K562 (cell line): ENCODE measurements at regions not wholly inside any gene's neighbourhood (a gene's known extent, or its start where the extent isn't known, plus 50 kb on each side); places are given as distances from the start of the nearest gene placed in this dataset.

Experiments used
- ATAC-seq: fragments of 200-7000 bp; cut with Tn5 transposase; 3 replicates; pipeline ENCODE4 v1.9.1; 2020; ENCODE audit warnings: moderate library complexity
- BruUV-seq: library from RNA; stranded (reverse); fragments of 400-500 nt; replicated peaks from 2 replicates; lab custom pipeline; 2021; lab: Mats Ljungman, UMichigan
- CTCF ChIA-PET: fragments of 300-600 bp; formaldehyde crosslinking; extraction: SDS; loops from one replicate; lab custom pipeline; 2021; ENCODE audit warnings: low intra/inter-chr PET ratio; lab: Yijun Ruan, JAX
- POLR2A ChIA-PET: fragments of 300-600, 350-650 bp; sonication (Branson Sonifier 250); formaldehyde crosslinking; extraction: SDS; loops from one replicate; lab custom pipeline; 2021; ENCODE audit warnings: antibody characterized with exemption, inconsistent platforms; lab: Yijun Ruan, JAX
- DNase-seq, 4 experiments: peaks; one replicate each; pipeline versions ENCODE4 v3.0.0 to v3.0.0-alpha.2; 2011 to 2018; ENCODE audit warnings: low spot score in 3 of 4, mixed read lengths in 3 of 4; ENCODE audit errors: extremely low read depth in 1 of 4
- FAIRE-seq: peaks from 2 replicates; lab custom pipeline; 2011; peaks lifted over from hg19 to GRCh38; lab: Jason Lieb, UNC
- H2AFZ ChIP-seq: 2 replicates; pipeline ENCODE4 v1.6.0; 2011; ENCODE audit warnings: low read depth, low read length, control low read depth, inconsistent platforms
- H3K27ac ChIP-seq: fragments of 200-600 bp; 3 replicates; pipeline ENCODE4 v1.8.0; 2011; ENCODE audit warnings: low read depth, mild to moderate bottlenecking, control low read depth, inconsistent platforms, low read length, moderate library complexity, mixed read lengths; ENCODE audit errors: extremely low read depth
- H3K27me3 ChIP-seq, 2 experiments: fragments of 300-600 bp in 1 of 2; 2 replicates in 1 of 2; 3 replicates in 1 of 2; pipeline versions ENCODE4 v1.6.0 to v1.8.0; 2011; ENCODE audit warnings: inconsistent platforms in 2 of 2, low read length in 2 of 2, mild to moderate bottlenecking in 1 of 2, mixed read lengths in 1 of 2, moderate library complexity in 1 of 2; ENCODE audit not compliant: control insufficient read depth in 2 of 2, insufficient read depth in 2 of 2
- H3K36me3 ChIP-seq: fragments of 300-600 bp; 3 replicates; pipeline ENCODE4 v1.8.0; 2011; ENCODE audit warnings: mild to moderate bottlenecking, low read length, inconsistent platforms; ENCODE audit not compliant: control insufficient read depth, insufficient read depth
- H3K4me1 ChIP-seq, 2 experiments: fragments of 200-600 bp in 1 of 2; replicated peaks in 1 of 2; 2 replicates in 1 of 2; 3 replicates in 1 of 2; pipeline versions ENCODE4 v1.5.1 to v1.8.0; 2011; ENCODE audit warnings: inconsistent platforms in 2 of 2, low read length in 2 of 2, mild to moderate bottlenecking in 1 of 2, mixed read lengths in 1 of 2, moderate library complexity in 1 of 2; ENCODE audit not compliant: control insufficient read depth in 2 of 2, insufficient read depth in 2 of 2
- H3K4me2 ChIP-seq: 2 replicates; pipeline ENCODE4 v1.6.1; 2011; ENCODE audit warnings: low read length, control low read depth, inconsistent platforms, mixed read lengths; ENCODE audit not compliant: insufficient read depth
- H3K4me3 ChIP-seq: fragments of 200-600 bp; sonication (generic), shearing (Covaris generic); 2 replicates; pipeline ENCODE4 v1.5.1; 2016; ENCODE audit warnings: control low read depth, inconsistent platforms
- H3K79me2 ChIP-seq: fragments of 200-600 bp; 3 replicates; pipeline ENCODE4 v1.8.0; 2011; ENCODE audit warnings: low read length, inconsistent platforms; ENCODE audit not compliant: control insufficient read depth, insufficient read depth
- H3K9ac ChIP-seq, 2 experiments: 2 replicates each; pipeline versions ENCODE4 v1.6.0 to v1.6.1; 2011; ENCODE audit warnings: low read depth in 2 of 2, low read length in 2 of 2, control low read depth in 1 of 2, inconsistent platforms in 1 of 2, mild to moderate bottlenecking in 1 of 2, mixed read lengths in 1 of 2; ENCODE audit not compliant: insufficient read depth in 1 of 2
- H3K9me1 ChIP-seq: one replicate; pipeline ENCODE4 v1.6.0; 2011; ENCODE audit warnings: inconsistent platforms, mild to moderate bottlenecking, low read length, moderate library complexity; ENCODE audit not compliant: control insufficient read depth, insufficient read depth
- H3K9me3 ChIP-seq: replicated peaks from 2 replicates; pipeline ENCODE4 v1.5.1; 2011; ENCODE audit warnings: low read depth, low read length, inconsistent platforms; ENCODE audit not compliant: control insufficient read depth, insufficient read depth
- H4K20me1 ChIP-seq: replicated peaks from 2 replicates; pipeline ENCODE4 v1.6.1; 2011; ENCODE audit warnings: low read length, inconsistent platforms, mixed read lengths; ENCODE audit not compliant: control insufficient read depth, insufficient read depth
- ARID1B ChIP-seq: fragments of 450-650 bp; IDR thresholded peaks from 2 replicates; pipeline ENCODE4 v1.6.1; 2016; ENCODE audit warnings: antibody characterized with exemption, mild to moderate bottlenecking, inconsistent platforms
- ARID2 ChIP-seq: fragments of 450-650 bp; IDR thresholded peaks from 2 replicates; pipeline ENCODE4 v1.6.1; 2017; ENCODE audit warnings: antibody characterized with exemption, mild to moderate bottlenecking
- C11orf30 ChIP-seq: fragments of 450-650 bp; IDR thresholded peaks from 2 replicates; pipeline ENCODE4 v1.6.1; 2016; ENCODE audit warnings: low read depth, mild to moderate bottlenecking
- CREB3L1 ChIP-seq: fragments of 450-650 bp; IDR thresholded peaks from 2 replicates; pipeline ENCODE4 v1.6.1; 2014; ENCODE audit warnings: low read depth, mild to moderate bottlenecking, moderate library complexity, borderline replicate concordance
- KAT7 ChIP-seq: sonication (generic); formaldehyde crosslinking; IDR thresholded peaks from 2 replicates; pipeline ENCODE4 v1.8.0; 2022; ENCODE audit warnings: missing genetic modification reagents, mild to moderate bottlenecking, borderline replicate concordance
- KLF16 ChIP-seq: IDR thresholded peaks from 2 replicates; pipeline ENCODE4 v1.6.1; 2016; ENCODE audit warnings: antibody characterized with exemption
- SMARCA4 ChIP-seq: fragments of 450-650 bp; IDR thresholded peaks from 2 replicates; pipeline ENCODE4 v1.6.1; 2016
- TRIM24 ChIP-seq, 2 experiments: fragments of 450-650 bp; IDR thresholded peaks; 2 replicates each; pipeline ENCODE4 v1.6.1; 2016
- ZBTB2 ChIP-seq: fragments of 450-650 bp; IDR thresholded peaks from 2 replicates; pipeline ENCODE4 v1.6.1; 2016; ENCODE audit warnings: antibody characterized with exemption
- ZNF384 ChIP-seq: IDR thresholded peaks from 2 replicates; pipeline ENCODE4 v1.6.1; 2012; ENCODE audit warnings: low read depth, low read length, improper control_type of control experiment
- ZNF75A ChIP-seq: fragments of 450-650 bp; formaldehyde crosslinking; IDR thresholded peaks from 2 replicates; pipeline ENCODE4 v1.4.0; 2020; ENCODE audit warnings: mild to moderate bottlenecking
- ZNF77 ChIP-seq: fragments of 250-450 bp; sonication (Bioruptor Pico); IDR thresholded peaks from 2 replicates; pipeline ENCODE4 v1.5.0; 2020
- WGBS: fragments of 100-300 bp; shearing (Covaris generic); methylation state at CpG from one replicate; pipeline ENCODE4 v1.1.6; 2016; ENCODE audit warnings: low coverage, mixed read lengths; ENCODE audit not compliant: insufficient coverage; ENCODE audit errors: missing lambda C conversion rate; 5-methylcytosine and 5-hydroxymethylcytosine counted together
- in situ Hi-C: fragments of 300-500 bp; cut with MboI; formaldehyde crosslinking; loops from 4 replicates; pipeline ENCODE4 v1.15.0; 2018; ENCODE audit warnings: inconsistent platforms, mixed read lengths
- intact Hi-C: fragments of 100-400 bp; cut with micrococcal nuclease; formaldehyde crosslinking; loops from 2 replicates; pipeline ENCODE4 v1.14.2; 2022

GRCh38 chr16:51393381-51394005 lies 242.4 kb upstream of the SALL1 start:
- Histone ChIP-seq H3K9me1 (no peaks in the 10 kb centered on the region), H3K36me3 (no peaks in the 10 kb centered on the region), H3K4me3 (no peak overlapping the region), H4K20me1 (no peaks in the 10 kb centered on the region), H2AFZ (no peak overlapping the region), H3K79me2 (no peaks in the 10 kb centered on the region), H3K4me1 (no peaks in the 10 kb centered on the region), H3K27me3 (no peaks in the 10 kb centered on the region), H3K9me3 (no peaks in the 10 kb centered on the region), H3K4me2 (no peak overlapping the region), H3K27ac (no peak overlapping the region), H3K9ac (no peak overlapping the region)
- DNase-seq, result no peak
- in situ Hi-C loops, result no loop called here
- TF ChIP-seq ZNF77 (CRISPR knock-in tag) (no peak), ARID2 (no peak), KLF16 (no peak), ZNF75A (no peak), SMARCA4 (no peak), ZNF384 (no peak), KAT7 (CRISPR knock-in tag) (no peak), CREB3L1 (no peak), ZBTB2 (no peak), TRIM24 (IDR thresholded peaks at IDR 0.05) (no peak), ARID1B (no peak), C11orf30 (no peak)
- intact Hi-C loops, result no loop called here
- ATAC-seq, result no peak
- ChIA-PET CTCF (interaction anchor here (0.7 kb wide), 1 partner anchor 307 kb away, joined by 5 read pairs; no protein-coding TSS in a partner anchor), POLR2A (no interaction called here)
- BruUV-seq, result no TSS peak
- WGBS, result 0% methylated on average over 2 of the region's 2 CpGs
- no peak for FAIRE-seq
